ENCODE measurements at regions not wholly inside any gene's neighbourhood (a gene's known extent, or its start where the extent isn't known, plus 50 kb on each side); places are given as distances from the start of the nearest gene placed in this dataset.

GRCh38 chr6:73954881-73955280 is 258.9 kb downstream of the CD109 start:
- no peaks in the 10 kb centered on the region for H3K27me3 ChIP-seq
- DNase-seq = no peak
- no peaks in the 10 kb centered on the region for H3K9me3 ChIP-seq
- H3K4me1 ChIP-seq = no peaks in the 10 kb centered on the region
- H3K4me3 ChIP-seq (ENCODE audit: low read depth, low read length) = no peak overlapping the region
- TF ChIP-seq, protein P1, sequence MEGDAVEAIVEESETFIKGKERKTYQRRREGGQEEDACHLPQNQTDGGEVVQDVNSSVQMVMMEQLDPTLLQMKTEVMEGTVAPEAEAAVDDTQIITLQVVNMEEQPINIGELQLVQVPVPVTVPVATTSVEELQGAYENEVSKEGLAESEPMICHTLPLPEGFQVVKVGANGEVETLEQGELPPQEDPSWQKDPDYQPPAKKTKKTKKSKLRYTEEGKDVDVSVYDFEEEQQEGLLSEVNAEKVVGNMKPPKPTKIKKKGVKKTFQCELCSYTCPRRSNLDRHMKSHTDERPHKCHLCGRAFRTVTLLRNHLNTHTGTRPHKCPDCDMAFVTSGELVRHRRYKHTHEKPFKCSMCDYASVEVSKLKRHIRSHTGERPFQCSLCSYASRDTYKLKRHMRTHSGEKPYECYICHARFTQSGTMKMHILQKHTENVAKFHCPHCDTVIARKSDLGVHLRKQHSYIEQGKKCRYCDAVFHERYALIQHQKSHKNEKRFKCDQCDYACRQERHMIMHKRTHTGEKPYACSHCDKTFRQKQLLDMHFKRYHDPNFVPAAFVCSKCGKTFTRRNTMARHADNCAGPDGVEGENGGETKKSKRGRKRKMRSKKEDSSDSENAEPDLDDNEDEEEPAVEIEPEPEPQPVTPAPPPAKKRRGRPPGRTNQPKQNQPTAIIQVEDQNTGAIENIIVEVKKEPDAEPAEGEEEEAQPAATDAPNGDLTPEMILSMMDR (IDR thresholded peaks at IDR 0.05; ENCODE audit: low read depth, low read length) = no peak
- no peaks in the 10 kb centered on the region for H3K36me3 ChIP-seq

DNA sequence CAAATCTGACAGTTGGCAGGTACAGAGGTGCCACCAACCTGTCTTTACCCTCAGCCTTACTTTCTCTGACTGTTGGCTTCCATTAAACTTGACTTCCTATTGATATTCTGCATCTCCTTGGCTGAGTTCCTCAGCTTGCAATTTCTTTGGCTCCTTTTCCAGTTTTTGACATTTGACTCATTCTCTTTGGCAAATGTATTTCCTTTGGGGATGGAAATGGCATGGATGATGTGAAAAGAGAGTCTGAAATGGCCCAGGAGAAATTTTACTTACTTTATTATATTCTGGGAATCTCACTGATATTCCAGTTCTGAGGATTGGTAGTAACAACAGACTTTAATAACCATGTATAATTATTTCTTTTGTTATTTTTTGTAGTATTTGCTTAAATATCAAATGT is 255.2 kb downstream of the CD109 start:
- Histone ChIP-seq H3K4me1 (no peaks in the 10 kb centered on the region), H3K36me3 (no peaks in the 10 kb centered on the region), H3K4me3 (ENCODE audit: low read depth, low read length) (no peak overlapping the region), H3K9me3 (no peaks in the 10 kb centered on the region), H3K27me3 (no peaks in the 10 kb centered on the region)
- TF ChIP-seq, protein P1 (IDR thresholded peaks at IDR 0.05; ENCODE audit: low read depth, low read length) = no peak
- DNase-seq = no peak

DNA sequence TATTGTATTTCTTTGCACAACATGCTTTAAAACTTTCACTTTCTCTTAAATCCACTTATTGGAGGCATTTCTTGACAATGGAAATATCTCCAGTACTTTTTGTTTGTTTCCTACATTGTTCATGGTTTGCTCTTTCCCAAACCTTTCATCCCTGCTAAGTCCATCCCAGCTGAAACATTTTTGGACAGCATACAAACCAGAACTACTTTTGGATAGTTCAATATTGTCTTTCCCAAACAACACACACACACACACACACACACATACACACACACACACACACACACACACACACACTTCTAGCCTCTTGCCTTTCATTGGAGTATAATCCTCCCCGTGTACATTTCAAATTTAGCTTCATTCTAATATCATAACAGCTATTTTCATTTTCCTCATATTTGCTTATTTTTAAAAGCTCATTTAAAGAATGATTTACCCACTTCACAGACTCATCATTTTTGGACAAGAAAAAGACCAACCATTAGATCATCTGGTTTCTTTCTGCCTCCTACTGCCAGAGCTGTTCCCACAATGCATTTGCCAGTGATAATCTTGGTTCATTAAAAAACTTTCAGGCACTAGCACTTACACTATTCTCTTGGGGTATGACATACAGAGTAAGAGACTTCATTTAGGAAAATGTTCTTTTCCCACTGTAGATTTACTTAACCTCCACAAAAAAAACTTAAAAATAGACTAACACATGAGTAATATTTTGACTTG is 248.1 kb downstream of the CD109 start:
- H3K27me3 ChIP-seq = no peaks in the 10 kb centered on the region
- no peaks in the 10 kb centered on the region for H3K36me3 ChIP-seq
- DNase-seq = no peak
- TF ChIP-seq, protein P1 (IDR thresholded peaks at IDR 0.05; ENCODE audit: low read depth, low read length) = no peak
- no peaks in the 10 kb centered on the region for H3K4me1 ChIP-seq
- no peaks in the 10 kb centered on the region for H3K9me3 ChIP-seq
- H3K4me3 ChIP-seq (ENCODE audit: low read depth, low read length) = no peak overlapping the region

DNA sequence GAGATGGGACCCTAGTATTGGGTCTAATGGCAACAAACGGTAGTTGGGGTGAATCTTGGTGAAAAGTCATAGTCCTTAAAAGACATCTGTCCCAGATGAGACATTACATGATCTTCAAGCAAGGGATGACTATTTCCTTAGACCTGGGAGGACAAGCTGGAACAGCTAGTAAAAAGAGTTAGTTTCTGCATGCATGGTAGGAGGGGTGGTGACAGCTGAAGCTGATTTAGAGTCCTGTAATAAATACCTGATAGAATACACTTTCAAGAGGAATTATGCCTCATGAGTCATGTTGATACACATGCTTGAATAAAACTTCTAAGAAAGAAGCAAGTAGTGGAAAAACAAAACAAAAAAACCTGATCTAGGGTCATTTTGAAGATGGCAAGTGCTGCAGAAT is 247.4 kb downstream of the CD109 start:
- DNase-seq = no peak
- H3K27me3 ChIP-seq = no peaks in the 10 kb centered on the region
- H3K36me3 ChIP-seq = no peaks in the 10 kb centered on the region
- no peaks in the 10 kb centered on the region for H3K9me3 ChIP-seq
- TF ChIP-seq, protein P1 (IDR thresholded peaks at IDR 0.05; ENCODE audit: low read depth, low read length) = no peak
- H3K4me3 ChIP-seq (ENCODE audit: low read depth, low read length) = no peak overlapping the region
- no peaks in the 10 kb centered on the region for H3K4me1 ChIP-seq

DNA sequence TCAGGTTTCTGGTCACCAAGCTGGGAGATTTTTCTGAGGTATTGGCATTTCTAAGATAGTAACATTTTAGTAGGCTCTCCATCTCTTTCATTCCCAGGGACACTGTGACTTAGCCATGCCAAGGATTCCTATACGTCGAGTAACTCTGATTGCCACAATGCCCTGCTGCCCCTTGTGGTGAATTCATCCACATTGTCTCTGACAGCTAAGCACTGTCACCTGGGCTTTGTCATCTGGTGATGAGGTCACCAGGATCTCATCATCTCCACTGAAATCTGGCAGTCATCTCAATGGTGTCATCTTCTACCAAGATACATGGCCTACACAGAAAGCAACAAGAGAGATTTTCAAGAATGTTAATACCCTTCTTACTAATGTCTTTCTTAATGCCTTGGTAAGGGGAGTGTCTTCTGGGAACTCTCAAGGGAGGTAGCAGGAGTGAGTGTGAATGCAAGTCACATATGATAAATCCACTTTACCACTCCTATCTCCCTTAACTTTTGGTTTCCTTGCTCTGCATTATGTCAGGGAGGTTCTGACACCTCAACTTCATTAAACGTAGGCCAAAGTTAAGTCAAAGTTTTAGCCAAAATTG is 246.7 kb downstream of the CD109 start:
- Histone ChIP-seq H3K36me3 (no peaks in the 10 kb centered on the region), H3K4me3 (ENCODE audit: low read depth, low read length) (no peak overlapping the region), H3K27me3 (no peaks in the 10 kb centered on the region), H3K4me1 (no peaks in the 10 kb centered on the region), H3K9me3 (no peaks in the 10 kb centered on the region)
- no peak for DNase-seq
- TF ChIP-seq, protein P1 (IDR thresholded peaks at IDR 0.05; ENCODE audit: low read depth, low read length) = no peak

DNA sequence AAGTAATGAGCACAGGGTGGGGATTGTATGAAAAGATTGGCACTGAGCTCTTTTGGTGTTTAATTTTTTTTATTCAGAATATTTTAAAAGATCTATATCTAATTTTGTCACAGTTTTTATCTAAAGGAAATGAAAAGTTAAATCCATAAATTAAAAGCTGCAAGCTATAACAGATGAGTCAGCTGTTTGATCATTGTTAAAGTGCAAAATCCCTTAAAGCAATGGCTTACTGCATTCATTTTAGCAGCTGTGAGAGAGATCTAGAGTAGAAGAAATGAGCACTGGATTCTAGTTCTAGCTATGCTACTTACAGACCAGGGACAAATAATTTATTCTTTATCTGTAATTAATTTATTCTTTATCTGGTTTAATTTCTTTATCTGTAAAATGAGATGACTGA is 245.9 kb downstream of the CD109 start:
- H3K9me3 ChIP-seq = no peaks in the 10 kb centered on the region
- TF ChIP-seq, protein P1 (IDR thresholded peaks at IDR 0.05; ENCODE audit: low read depth, low read length) = no peak
- DNase-seq = no peak
- H3K36me3 ChIP-seq = no peaks in the 10 kb centered on the region
- no peaks in the 10 kb centered on the region for H3K4me1 ChIP-seq
- H3K27me3 ChIP-seq = no peaks in the 10 kb centered on the region
- H3K4me3 ChIP-seq (ENCODE audit: low read depth, low read length) = no peak overlapping the region
